ENCODE measurements at regions not wholly inside any gene's neighbourhood (a gene's known extent, or its start where the extent isn't known, plus 50 kb on each side); places are given as distances from the start of the nearest gene placed in this dataset.

DNA sequence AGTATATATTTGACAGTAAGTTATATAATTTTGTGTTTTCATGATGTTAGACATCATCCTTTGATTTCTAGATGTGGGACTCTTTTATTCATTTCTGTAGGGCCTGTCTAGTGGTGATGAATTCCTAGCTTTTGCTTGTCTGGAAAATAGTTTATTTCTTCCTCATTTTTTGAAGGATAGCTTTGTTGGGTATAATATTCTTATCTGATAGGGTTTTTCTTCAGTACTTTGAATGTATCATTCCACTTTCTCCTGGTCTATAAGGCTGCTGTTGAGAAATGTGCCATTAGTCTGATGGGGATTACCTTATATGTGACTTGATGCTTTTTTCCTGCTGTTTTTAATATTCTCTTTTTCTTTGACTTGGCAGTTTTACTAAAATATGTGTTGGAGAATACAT, 1104.5 kb downstream of the FAT4 start:
- Histone ChIP-seq H3K9me3 (ENCODE audit: low read length) (peaks cover 43% of the 10 kb centered on the region), H3K27ac (ENCODE audit: low read length) (no peak overlapping the region), H2AFZ (ENCODE audit: low read length) (no peak overlapping the region), H3K9ac (ENCODE audit: low read length) (no peak overlapping the region), H3K36me3 (ENCODE audit: insufficient read depth, low read length) (no peaks in the 10 kb centered on the region), H3K9me2 (replicated peaks; ENCODE audit: insufficient read depth, low read length) (no peaks in the 10 kb centered on the region), H3K4me2 (ENCODE audit: low read depth, low read length, poor library complexity, severe bottlenecking) (no peak overlapping the region), H4K20me1 (ENCODE audit: insufficient read depth, low read depth, low read length) (no peaks in the 10 kb centered on the region), H3K27me3 (ENCODE audit: low read length) (no peaks in the 10 kb centered on the region), H3K4me3 (ENCODE audit: low read length) (no peak overlapping the region), H3K4me1 (ENCODE audit: low read length) (no peaks in the 10 kb centered on the region), H3K79me2 (ENCODE audit: low read length) (no peaks in the 10 kb centered on the region)
- no peak for DNase-seq

DNA sequence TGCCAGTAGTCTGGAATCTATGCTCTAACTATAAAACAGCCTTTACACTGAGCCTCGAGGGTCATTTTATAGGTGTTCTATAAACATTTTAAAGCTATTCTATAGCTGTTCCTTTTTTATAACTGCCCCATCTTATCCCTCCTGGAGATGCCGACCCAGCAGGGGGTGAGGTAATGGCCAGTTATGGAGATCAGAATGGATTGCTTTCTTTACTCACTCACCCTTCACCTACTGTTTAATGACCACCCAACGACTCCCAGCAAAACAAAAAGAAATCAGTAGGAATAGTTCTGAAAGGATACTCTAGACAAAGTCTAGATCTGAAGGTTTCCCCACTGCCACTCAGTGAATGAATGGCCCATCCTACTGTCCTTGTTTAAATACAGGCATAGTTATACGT, 1113.1 kb downstream of the FAT4 start:
- Histone ChIP-seq H3K9ac (ENCODE audit: low read length) (no peak overlapping the region), H3K9me3 (ENCODE audit: low read length) (peaks cover 33% of the 10 kb centered on the region), H3K27ac (ENCODE audit: low read length) (no peak overlapping the region), H3K4me2 (ENCODE audit: low read depth, low read length, poor library complexity, severe bottlenecking) (no peak overlapping the region), H3K4me3 (ENCODE audit: low read length) (no peak overlapping the region), H3K9me2 (replicated peaks; ENCODE audit: insufficient read depth, low read length) (no peaks in the 10 kb centered on the region), H3K36me3 (ENCODE audit: insufficient read depth, low read length) (no peaks in the 10 kb centered on the region), H2AFZ (ENCODE audit: low read length) (no peak overlapping the region), H3K4me1 (ENCODE audit: low read length) (no peaks in the 10 kb centered on the region), H3K27me3 (ENCODE audit: low read length) (no peaks in the 10 kb centered on the region), H4K20me1 (ENCODE audit: insufficient read depth, low read depth, low read length) (no peaks in the 10 kb centered on the region), H3K79me2 (ENCODE audit: low read length) (no peaks in the 10 kb centered on the region)
- DNase-seq, result no peak

DNA sequence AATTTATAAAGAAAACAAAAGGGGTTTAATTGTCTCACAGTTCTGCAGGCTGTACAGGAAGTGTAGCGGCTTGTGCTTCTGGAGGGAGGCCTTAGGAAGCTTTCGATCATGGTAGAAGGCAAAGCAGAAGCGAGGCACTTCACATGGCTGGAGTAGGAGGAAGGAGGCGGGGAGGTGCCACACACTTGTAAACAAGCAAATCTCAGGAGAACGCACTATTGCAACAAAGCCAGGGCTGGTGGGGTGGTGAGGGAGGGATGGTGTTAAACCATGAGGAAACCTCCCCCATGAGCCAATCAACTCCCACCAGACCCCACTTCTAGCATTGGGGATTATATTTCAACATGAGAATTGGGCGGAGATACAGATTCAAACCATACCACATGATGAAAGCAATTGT, 1116.3 kb downstream of the FAT4 start:
- Histone ChIP-seq H3K36me3 (ENCODE audit: insufficient read depth, low read length) (no peaks in the 10 kb centered on the region), H3K4me1 (ENCODE audit: low read length) (no peaks in the 10 kb centered on the region), H3K9me3 (ENCODE audit: low read length) (peaks cover 30% of the 10 kb centered on the region), H3K4me3 (ENCODE audit: low read length) (no peak overlapping the region), H3K27ac (ENCODE audit: low read length) (no peak overlapping the region), H3K9me2 (replicated peaks; ENCODE audit: insufficient read depth, low read length) (no peaks in the 10 kb centered on the region), H3K79me2 (ENCODE audit: low read length) (no peaks in the 10 kb centered on the region), H4K20me1 (ENCODE audit: insufficient read depth, low read depth, low read length) (no peaks in the 10 kb centered on the region), H2AFZ (ENCODE audit: low read length) (no peak overlapping the region), H3K4me2 (ENCODE audit: low read depth, low read length, poor library complexity, severe bottlenecking) (no peak overlapping the region), H3K9ac (ENCODE audit: low read length) (no peak overlapping the region), H3K27me3 (ENCODE audit: low read length) (no peaks in the 10 kb centered on the region)
- no peak for DNase-seq

DNA sequence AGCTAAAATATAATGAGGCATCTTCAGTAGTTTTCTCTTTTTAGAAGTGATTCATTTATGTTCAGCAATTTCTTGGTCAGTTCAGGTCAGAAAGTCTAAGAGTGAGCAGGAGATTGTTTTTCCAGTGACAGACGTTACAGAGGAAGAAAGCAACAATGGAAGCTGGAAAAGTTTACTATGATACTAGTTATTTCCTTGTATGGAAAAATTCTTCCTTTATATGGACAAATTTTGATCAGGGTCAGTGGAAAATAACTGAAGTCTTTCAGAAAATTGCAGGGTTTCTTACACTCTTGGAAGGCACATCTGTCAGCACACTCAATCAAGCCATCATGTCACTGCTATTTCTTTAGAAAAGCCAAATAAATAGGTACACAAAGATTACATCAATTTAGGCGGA, 1120.7 kb downstream of the FAT4 start:
- Histone ChIP-seq H3K9me2 (replicated peaks; ENCODE audit: insufficient read depth, low read length) (no peaks in the 10 kb centered on the region), H3K27me3 (ENCODE audit: low read length) (no peaks in the 10 kb centered on the region), H3K4me1 (ENCODE audit: low read length) (no peaks in the 10 kb centered on the region), H3K27ac (ENCODE audit: low read length) (no peak overlapping the region), H2AFZ (ENCODE audit: low read length) (no peak overlapping the region), H3K4me2 (ENCODE audit: low read depth, low read length, poor library complexity, severe bottlenecking) (no peak overlapping the region), H3K79me2 (ENCODE audit: low read length) (no peaks in the 10 kb centered on the region), H3K4me3 (ENCODE audit: low read length) (no peak overlapping the region), H3K36me3 (ENCODE audit: insufficient read depth, low read length) (no peaks in the 10 kb centered on the region), H4K20me1 (ENCODE audit: insufficient read depth, low read depth, low read length) (no peaks in the 10 kb centered on the region), H3K9ac (ENCODE audit: low read length) (no peak overlapping the region), H3K9me3 (ENCODE audit: low read length) (peaks cover 15% of the 10 kb centered on the region; the same call in 1 of the 2 replicates)
- DNase-seq, result no peak

DNA sequence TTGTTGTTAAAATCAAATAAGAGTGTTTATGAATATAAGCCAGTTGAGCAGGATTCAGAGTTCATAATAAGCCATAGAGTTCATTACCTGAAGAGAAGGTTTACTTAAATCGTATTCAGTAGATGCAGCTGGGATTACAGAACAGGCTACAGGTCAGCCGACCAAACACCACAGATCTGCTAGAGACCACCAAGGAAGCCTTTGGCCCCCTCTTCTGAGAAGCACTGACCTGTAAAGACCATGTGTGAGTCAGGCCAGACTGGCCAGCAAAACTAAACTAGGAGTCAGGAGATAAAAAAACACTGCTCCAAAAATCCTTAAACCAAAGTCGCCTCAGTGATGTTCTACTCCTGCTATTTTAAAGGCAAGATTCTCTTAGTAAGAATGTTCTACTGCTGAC, 1125.5 kb downstream of the FAT4 start:
- Histone ChIP-seq H3K79me2 (ENCODE audit: low read length) (no peaks in the 10 kb centered on the region), H4K20me1 (ENCODE audit: insufficient read depth, low read depth, low read length) (no peaks in the 10 kb centered on the region), H3K27ac (ENCODE audit: low read length) (no peak overlapping the region), H3K27me3 (ENCODE audit: low read length) (no peaks in the 10 kb centered on the region), H3K4me3 (ENCODE audit: low read length) (no peak overlapping the region), H3K4me1 (ENCODE audit: low read length) (no peaks in the 10 kb centered on the region), H3K9me2 (replicated peaks; ENCODE audit: insufficient read depth, low read length) (no peaks in the 10 kb centered on the region), H2AFZ (ENCODE audit: low read length) (no peak overlapping the region), H3K9me3 (ENCODE audit: low read length) (peaks cover 3% of the 10 kb centered on the region; the same call in 1 of the 2 replicates), H3K36me3 (ENCODE audit: insufficient read depth, low read length) (no peaks in the 10 kb centered on the region), H3K9ac (ENCODE audit: low read length) (no peak overlapping the region), H3K4me2 (ENCODE audit: low read depth, low read length, poor library complexity, severe bottlenecking) (no peak overlapping the region)
- DNase-seq, result no peak

DNA sequence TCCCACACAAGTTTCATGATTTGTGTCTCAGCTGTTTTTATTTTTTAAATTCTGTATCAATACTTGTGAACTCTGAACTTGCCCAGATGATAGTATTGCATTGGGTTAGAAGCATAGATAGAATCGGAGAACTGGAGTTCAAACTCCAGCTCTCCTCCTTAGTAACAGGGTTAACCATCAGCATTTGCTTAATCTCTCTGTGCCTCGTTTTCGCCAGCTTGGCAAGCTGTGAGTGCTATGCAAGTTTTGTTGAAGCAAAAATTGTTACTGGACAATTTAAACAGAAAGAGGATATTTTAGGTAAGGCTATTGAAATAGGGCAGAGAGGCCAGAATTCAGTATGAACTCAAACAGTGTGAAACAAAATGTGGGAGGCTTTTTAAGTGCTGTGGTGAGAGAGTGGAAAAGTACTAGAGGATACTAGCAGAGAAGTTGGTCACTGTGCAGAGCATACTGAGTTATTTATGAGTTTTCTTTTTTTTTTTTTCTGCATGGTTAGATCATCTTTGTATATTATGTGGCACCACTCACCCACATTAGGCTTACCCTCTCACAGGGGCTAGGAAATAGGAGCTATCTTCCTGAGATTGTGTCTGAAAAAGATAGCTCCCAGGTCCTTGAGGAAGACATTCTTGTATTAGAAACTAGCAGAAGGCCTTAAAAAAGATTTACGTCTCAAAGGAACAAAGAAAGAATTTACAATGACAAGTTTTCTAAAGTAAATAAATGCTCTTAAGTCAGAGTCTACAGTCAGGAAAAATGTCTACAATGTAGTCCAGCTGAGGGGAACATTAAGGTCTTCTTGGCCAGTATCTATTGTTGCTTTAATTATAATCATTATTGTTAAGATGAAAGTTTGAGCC, 1126.6 kb downstream of the FAT4 start:
- Histone ChIP-seq H2AFZ (ENCODE audit: low read length) (no peak overlapping the region), H3K79me2 (ENCODE audit: low read length) (no peaks in the 10 kb centered on the region), H3K27me3 (ENCODE audit: low read length) (no peaks in the 10 kb centered on the region), H3K36me3 (ENCODE audit: insufficient read depth, low read length) (no peaks in the 10 kb centered on the region), H3K9me3 (ENCODE audit: low read length) (peaks cover 3% of the 10 kb centered on the region; the same call in 1 of the 2 replicates), H3K9me2 (replicated peaks; ENCODE audit: insufficient read depth, low read length) (no peaks in the 10 kb centered on the region), H3K4me2 (ENCODE audit: low read depth, low read length, poor library complexity, severe bottlenecking) (no peak overlapping the region), H3K9ac (ENCODE audit: low read length) (no peak overlapping the region), H3K4me1 (ENCODE audit: low read length) (no peaks in the 10 kb centered on the region), H3K4me3 (ENCODE audit: low read length) (no peak overlapping the region), H4K20me1 (ENCODE audit: insufficient read depth, low read depth, low read length) (no peaks in the 10 kb centered on the region), H3K27ac (ENCODE audit: low read length) (no peak overlapping the region)
- DNase-seq, result no peak

DNA sequence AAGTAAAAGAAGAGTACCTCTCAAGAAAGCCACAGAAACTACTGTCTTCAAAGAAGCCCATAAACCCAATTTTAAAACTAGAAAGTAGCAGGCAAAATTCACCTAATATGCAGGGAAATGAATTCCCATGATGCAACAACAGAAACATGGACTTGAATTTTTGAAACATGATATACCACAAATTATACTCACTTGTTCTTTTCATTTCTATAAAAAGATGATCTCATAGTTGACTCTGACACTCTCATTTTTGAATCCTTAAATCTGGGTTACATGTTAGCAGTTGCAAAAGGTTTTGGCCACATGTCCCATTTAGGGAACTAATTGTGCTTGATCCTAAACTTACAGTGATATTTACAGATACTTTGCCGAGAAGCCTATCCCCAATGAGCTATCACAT, 1130.8 kb downstream of the FAT4 start:
- no peak overlapping the region for H3K9ac ChIP-seq (ENCODE audit: low read length)
- H4K20me1 ChIP-seq (ENCODE audit: insufficient read depth, low read depth, low read length), result no peaks in the 10 kb centered on the region
- no peaks in the 10 kb centered on the region for H3K4me1 ChIP-seq (ENCODE audit: low read length)
- peaks cover 11% of the 10 kb centered on the region for H3K9me3 ChIP-seq (ENCODE audit: low read length)
- no peaks in the 10 kb centered on the region for H3K27me3 ChIP-seq (ENCODE audit: low read length)
- no peak overlapping the region for H3K4me2 ChIP-seq (ENCODE audit: low read depth, low read length, poor library complexity, severe bottlenecking)
- H3K36me3 ChIP-seq (ENCODE audit: insufficient read depth, low read length), result no peaks in the 10 kb centered on the region
- H3K27ac ChIP-seq (ENCODE audit: low read length), result no peak overlapping the region
- DNase-seq, result no peak
- H2AFZ ChIP-seq (ENCODE audit: low read length), result no peak overlapping the region
- H3K4me3 ChIP-seq (ENCODE audit: low read length), result no peak overlapping the region
- no peaks in the 10 kb centered on the region for H3K79me2 ChIP-seq (ENCODE audit: low read length)
- no peaks in the 10 kb centered on the region for H3K9me2 ChIP-seq (replicated peaks; ENCODE audit: insufficient read depth, low read length)

DNA sequence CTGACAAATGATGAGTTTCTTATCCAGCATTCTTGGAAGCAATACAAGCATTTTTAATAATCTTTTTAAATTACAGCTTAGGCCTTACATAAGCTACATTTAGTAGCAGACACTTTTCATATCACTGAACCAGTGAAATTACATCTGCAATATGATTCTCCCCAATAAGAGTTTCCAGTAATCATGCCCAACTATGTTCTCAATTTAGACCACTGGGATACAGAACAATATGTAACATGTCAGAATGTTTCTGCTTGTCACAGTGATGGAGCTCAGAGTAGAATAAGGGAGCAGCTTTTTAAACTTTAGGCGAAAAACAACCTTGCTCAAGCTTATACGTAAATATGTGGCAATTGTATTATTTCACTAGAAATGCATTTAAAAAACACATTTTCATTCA, 1132.2 kb downstream of the FAT4 start:
- no peak overlapping the region for H3K4me2 ChIP-seq (ENCODE audit: low read depth, low read length, poor library complexity, severe bottlenecking)
- no peak overlapping the region for H3K4me3 ChIP-seq (ENCODE audit: low read length)

More for the DNA sequence above, 1132.2 kb downstream of the FAT4 start:
- Histone ChIP-seq H3K27me3 (ENCODE audit: low read length) (no peaks in the 10 kb centered on the region), H3K9me2 (replicated peaks; ENCODE audit: insufficient read depth, low read length) (no peaks in the 10 kb centered on the region), H3K27ac (ENCODE audit: low read length) (no peak overlapping the region), H3K4me1 (ENCODE audit: low read length) (no peaks in the 10 kb centered on the region), H2AFZ (ENCODE audit: low read length) (no peak overlapping the region), H3K9ac (ENCODE audit: low read length) (no peak overlapping the region), H3K36me3 (ENCODE audit: insufficient read depth, low read length) (no peaks in the 10 kb centered on the region), H4K20me1 (ENCODE audit: insufficient read depth, low read depth, low read length) (no peaks in the 10 kb centered on the region), H3K79me2 (ENCODE audit: low read length) (no peaks in the 10 kb centered on the region), H3K9me3 (ENCODE audit: low read length) (peaks cover 16% of the 10 kb centered on the region)
- no peak for DNase-seq

Data from Karpas-422 (cell line).